Hematopoietic multipotent progenitor cell treated with erythropoietin and hydrocortisone succinate and interleukin-3 and kit ligand, for 8 days (in vitro differentiated cells): ENCODE measurements at regions not wholly inside any gene's neighbourhood (a gene's known extent, or its start where the extent isn't known, plus 50 kb on each side); places are given as distances from the start of the nearest gene placed in this dataset.

Experiments used
- DNase-seq: peaks from one replicate; pipeline ENCODE4 v3.0.0-alpha.2; 2015

- no peak for DNase-seq
Measured at GRCh38 chr15:98280284-98280975, 319.9 kb downstream of the ARRDC4 start.

- no peak for DNase-seq
Measured at GRCh38 chr15:98281130-98281529, 320.6 kb downstream of the ARRDC4 start.

GRCh38 chr15:98282656-98283332 lies 322.3 kb downstream of the ARRDC4 start:
- DNase-seq: peak; percentile 55

GRCh38 chr15:98286200-98286599 lies 325.7 kb downstream of the ARRDC4 start:
- DNase-seq: no peak

- no peak for DNase-seq
Measured at GRCh38 chr15:98286831-98287230, 326.3 kb downstream of the ARRDC4 start.

- no peak for DNase-seq
Measured at GRCh38 chr15:98288091-98288590, 327.6 kb downstream of the ARRDC4 start.

GRCh38 chr15:98289747-98290146 lies 329.2 kb downstream of the ARRDC4 start:
- DNase-seq: no peak

GRCh38 chr15:98292442-98293240 lies 332.1 kb downstream of the ARRDC4 start:
- DNase-seq: peak; percentile 49

- no peak for DNase-seq
Measured at GRCh38 chr15:98294126-98294525, 333.6 kb downstream of the ARRDC4 start.

- DNase-seq: peak; percentile 59
Measured at GRCh38 chr15:98295101-98295759, 334.7 kb downstream of the ARRDC4 start.

- DNase-seq: no peak
Measured at GRCh38 chr15:98296653-98297052, 336.1 kb downstream of the ARRDC4 start.

GRCh38 chr15:98304371-98304770 lies 343.9 kb downstream of the ARRDC4 start:
- DNase-seq: no peak

GRCh38 chr15:98308117-98308516 lies 340.2 kb upstream of the IGF1R start:
- no peak for DNase-seq

GRCh38 chr15:98311566-98312188 lies 336.7 kb upstream of the IGF1R start:
- DNase-seq: peak; percentile 77

- no peak for DNase-seq
Measured at GRCh38 chr15:98312913-98313312, 335.4 kb upstream of the IGF1R start.

GRCh38 chr15:98315971-98316370 lies 332.4 kb upstream of the IGF1R start:
- no peak for DNase-seq

- DNase-seq: no peak
Measured at GRCh38 chr15:98321896-98322295, 326.4 kb upstream of the IGF1R start.

GRCh38 chr15:98322581-98322980 lies 325.8 kb upstream of the IGF1R start:
- DNase-seq: no peak

- no peak for DNase-seq
Measured at GRCh38 chr15:98324341-98324970, 323.9 kb upstream of the IGF1R start.

- DNase-seq: no peak
Measured at GRCh38 chr15:98326804-98327203, 321.5 kb upstream of the IGF1R start.

GRCh38 chr15:98330258-98330657 lies 318.1 kb upstream of the IGF1R start:
- DNase-seq: no peak
